GM21367 (cell line): ENCODE measurements at regions not wholly inside any gene's neighbourhood (a gene's known extent, or its start where the extent isn't known, plus 50 kb on each side); places are given as distances from the start of the nearest gene placed in this dataset.

Experiments used
- ATAC-seq: cut with Tn5 transposase; IDR thresholded peaks from one replicate; pipeline ENCODE4 v1.9.1; 2021; ENCODE audit not compliant: unreplicated experiment

DNA sequence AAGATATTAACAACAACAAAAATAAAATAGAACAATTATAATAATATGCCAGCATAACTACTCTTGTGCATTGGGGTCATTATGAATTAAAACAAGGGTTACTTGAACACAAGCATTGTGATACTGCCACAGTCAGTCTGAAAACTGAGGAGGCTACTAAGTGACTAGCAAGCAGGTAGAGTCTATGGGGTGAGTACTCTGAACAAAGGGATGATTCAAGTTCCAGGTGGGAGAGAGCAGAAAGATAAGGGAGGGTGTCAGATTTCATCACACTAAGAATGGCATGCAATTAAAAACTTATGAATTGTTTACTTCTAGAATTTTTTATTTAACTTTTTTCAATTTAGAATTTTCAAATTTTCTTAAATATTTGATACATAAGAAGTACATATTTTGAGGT, 754.4 kb upstream of the GOLIM4 start:
- ATAC-seq, result no peak

DNA sequence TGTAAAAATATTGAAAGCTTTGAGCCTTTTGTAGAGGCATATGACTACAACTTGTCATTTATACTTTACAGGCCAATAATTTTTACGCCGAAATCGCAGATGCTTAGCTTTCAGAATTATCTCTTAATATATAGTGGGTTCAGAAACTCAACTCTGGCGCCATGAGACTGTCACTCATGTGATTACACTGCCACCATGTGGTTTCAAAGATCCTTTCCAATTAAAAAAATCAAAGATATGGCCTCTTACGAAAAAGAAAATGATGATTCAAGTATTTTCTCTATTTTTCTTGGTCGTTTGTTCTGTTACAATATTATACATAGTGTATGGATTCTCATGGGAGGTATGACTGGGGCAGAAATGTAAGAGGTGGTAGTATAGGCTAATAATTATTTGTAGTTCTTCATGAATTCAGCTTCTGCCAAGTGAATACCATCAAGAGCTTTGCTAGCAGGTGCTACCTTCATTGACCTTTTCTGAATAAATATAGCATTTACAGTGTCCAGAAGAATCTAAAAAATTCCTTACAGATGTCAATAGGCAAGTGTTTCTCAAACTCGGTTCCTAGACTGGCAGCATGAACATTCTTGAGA, 751.7 kb upstream of the GOLIM4 start:
- ATAC-seq, result peak; percentile 65

DNA sequence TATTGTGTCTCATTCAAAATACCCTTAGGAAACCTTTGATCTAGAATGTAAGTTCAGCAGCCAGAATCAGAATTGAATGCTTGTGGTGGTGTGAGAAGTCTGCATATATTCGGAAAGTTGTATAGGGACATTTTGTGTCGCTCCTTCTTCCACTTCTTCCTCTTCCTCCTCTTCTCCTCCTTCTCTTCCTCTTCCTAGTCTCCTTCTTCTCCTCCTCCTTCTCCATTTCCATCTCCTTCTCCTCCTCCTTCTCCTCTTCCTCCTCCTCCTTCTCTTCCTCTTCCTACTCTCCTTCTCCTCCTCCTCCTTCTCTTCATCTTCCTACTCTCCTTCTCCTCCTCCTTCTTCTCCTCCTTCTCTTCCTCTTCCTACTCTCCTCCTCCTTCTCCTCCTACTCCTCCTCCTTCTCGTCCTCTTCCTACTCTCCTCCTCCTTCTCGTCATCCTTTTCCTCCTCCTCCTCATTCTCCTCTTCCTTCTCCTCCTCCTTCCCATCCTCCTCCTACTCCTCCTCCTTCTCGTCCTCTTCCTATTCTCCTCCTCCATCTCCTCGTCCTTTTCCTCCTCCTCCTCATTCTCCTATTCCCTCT, 749.3 kb upstream of the GOLIM4 start:
- no peak for ATAC-seq

DNA sequence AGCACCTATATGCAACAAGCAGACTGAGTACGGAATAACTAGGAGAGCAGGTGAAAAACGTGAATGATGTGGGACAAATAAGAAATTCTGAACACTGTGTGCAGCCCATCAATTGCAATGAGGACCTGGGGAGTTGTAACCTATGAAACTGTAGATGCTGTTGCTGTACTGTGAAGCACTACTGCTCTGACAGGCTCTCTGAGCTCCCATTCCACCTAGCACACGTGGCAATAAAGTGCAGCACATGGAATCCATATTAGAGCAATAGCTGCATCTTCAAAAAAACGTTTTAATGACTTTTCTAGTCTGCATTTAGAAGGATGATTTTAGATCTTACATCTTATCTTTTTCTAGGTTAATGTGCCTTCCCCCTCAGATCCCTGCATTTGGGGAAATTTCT, 748.7 kb upstream of the GOLIM4 start:
- ATAC-seq, result no peak

DNA sequence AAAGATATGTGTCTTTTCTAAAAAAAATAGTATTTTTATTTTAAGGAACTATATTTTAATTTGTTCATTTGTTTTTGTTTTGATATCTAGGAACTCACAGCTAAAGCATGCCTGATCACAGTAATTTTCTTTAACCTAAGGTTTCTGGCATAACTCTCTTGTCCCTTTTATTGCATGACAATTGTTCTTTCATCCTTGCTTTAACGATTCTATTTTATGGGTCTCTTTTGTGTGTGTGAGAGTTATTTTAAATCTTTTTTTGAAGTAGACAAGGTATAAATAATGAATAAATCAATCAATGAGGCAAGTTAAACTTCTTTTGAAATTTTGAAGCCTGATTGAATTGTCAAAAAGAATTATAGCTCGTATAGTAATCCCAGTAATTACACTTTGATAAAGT, 747.8 kb upstream of the GOLIM4 start:
- no peak for ATAC-seq

DNA sequence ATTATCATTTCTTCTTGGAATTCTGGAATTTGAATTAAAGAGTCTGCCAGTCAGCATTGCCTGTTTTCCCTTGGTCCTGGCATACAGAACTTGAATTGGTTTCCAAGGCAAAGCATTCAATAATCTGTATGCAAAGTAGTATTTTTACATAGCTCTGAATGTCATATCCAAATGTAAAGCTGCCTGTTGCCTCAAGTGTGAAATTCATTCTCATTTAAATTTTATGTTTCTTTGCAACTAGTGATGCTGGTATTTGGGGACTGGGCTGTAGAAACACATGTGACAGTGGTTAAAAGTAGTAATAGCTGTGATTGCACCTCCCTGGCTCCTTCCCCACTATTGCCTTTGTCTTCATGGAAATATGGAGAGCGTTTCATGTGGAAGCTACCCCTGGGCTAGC, 743.9 kb upstream of the GOLIM4 start:
- ATAC-seq, result no peak

DNA sequence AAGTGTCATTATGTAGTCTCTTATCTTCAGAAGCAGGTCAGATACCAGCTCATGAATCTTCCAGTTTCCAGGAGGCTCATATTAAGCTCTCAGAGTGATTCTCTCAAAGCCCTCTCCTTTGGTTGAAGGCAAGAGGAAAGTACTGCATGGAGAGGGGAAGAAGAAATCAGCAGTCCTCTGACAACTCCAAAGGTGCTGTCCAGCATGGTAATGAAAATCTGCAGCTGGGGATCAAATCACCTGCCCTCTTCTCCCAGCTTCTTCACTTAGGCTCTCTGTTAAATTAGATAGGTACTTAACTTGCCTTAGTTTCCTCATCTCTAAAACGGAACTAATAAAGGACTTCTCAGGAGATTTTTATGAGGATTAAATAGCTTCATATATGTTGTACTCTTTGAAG, 738.8 kb upstream of the GOLIM4 start:
- no peak for ATAC-seq

DNA sequence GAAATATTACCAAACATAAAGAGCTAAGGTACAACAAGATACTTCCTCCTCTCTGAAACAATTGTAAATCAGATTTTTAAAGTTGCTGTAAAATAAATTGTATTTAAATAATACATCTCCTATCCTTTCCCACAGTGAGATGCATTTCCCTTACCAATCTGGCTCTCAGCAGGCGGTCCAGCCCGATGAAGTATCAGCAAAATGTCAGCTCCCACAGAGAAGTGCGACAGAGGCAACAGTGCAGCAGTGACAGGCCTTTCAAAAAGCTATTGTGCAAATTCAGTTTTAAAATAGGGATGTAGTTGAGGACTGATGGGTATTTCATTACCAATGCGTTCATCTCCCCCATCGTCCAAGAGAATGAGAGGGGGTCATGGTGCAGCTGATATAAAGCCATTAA, 733.2 kb upstream of the GOLIM4 start:
- no peak for ATAC-seq

DNA sequence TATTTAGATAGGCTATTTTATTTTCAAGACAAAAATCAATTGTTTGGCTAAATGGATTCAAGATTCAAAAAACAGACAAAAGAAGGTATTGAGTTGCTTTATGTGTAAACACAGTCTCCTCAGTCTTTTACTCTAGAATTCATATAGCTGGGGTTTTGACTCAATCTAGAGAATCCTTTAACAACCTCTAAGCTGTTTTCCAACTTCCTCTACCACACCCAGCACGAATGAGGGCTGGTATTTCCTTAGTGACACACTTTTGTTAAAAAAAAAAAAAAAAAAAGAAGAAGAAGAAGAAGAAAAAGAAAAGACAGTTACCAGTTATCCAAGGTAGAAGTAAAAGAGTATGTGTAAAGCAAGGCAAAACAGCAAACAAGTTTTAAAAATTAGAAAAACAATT, 732.8 kb upstream of the GOLIM4 start:
- no peak for ATAC-seq

DNA sequence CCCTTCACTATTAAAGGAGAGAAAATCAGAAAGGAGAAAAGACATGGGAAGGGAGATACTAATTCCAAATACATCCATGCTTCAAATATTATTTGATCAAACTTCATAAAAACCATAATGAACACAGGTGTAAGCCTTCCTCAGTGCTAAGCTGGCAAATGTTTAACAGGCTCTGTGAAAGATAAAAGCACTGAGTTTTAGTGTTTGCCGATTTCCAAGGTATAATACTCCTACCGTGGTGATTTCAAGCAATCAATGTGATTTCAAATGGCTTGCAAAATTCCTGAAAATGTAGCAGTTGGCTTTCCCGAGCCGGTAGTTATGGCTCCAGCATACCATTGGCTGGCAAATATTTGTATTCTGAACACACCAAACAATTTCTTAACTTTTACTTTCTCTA, 732.3 kb upstream of the GOLIM4 start:
- no peak for ATAC-seq

DNA sequence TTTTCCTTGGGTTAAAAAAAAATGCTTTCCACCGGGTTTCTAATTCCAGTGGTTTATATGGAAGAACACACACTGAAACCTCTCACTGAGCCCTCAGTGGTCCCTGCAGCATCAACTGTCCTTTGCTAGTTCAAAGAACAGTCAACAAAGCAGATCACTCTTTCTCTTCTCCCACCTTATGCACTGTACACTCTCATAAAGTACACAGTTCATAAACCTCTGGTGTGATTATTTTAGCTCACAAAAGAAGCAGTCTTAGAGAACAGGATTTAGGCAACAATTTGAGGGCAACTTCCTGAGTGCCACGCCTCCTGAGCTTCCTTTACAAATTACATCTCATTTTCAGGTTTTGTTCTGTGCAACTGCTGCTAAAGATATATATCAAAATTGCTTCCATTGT, 728.4 kb upstream of the GOLIM4 start:
- no peak for ATAC-seq

DNA sequence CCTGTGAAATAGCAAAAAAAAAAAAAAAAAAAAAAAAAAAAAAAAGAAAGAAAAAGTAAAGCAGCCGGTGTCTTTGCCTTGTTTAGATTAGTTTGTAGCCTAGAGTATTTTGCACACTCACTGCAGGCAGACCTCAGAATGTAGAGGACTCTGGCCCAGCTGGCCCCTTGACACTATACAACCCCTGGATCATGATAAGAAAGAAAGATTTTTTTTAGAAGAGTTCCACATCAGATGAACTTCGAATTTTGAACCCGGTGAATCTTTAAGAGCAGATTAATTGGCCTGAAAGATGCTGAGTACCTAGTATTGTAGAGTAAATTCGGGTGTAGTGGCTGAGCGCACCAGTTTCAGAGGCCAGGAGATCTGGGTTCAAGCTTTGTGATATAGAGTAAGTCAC, 727.7 kb upstream of the GOLIM4 start:
- no peak for ATAC-seq

DNA sequence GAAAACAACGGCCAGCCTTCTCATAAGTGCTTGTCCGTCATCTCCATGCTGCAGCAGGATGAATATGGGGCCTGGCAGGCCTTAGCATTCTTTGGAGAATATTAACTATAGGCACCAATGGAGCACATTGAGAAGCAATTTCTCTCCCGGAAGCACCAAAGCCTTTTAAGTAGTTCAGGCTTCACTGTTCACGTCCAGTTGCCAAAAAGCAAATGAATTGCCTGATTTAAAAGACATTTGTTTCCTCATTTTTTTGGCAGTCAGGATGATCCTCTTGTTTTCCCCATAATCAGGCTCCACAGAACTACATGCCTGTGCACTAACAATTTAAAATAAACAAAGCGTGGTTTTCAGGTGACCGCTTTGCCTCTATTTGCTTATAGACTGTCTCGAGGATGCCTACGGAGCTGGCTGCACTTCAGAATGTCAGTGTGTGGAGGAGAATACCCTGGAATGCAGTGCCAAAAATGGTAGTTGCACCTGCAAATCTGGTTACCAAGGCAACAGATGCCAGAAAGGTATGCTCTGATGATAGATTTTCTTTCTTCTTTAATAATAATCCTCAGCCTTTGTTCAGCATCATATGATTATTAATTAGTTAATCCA, 725.2 kb upstream of the GOLIM4 start:
- no peak for ATAC-seq

DNA sequence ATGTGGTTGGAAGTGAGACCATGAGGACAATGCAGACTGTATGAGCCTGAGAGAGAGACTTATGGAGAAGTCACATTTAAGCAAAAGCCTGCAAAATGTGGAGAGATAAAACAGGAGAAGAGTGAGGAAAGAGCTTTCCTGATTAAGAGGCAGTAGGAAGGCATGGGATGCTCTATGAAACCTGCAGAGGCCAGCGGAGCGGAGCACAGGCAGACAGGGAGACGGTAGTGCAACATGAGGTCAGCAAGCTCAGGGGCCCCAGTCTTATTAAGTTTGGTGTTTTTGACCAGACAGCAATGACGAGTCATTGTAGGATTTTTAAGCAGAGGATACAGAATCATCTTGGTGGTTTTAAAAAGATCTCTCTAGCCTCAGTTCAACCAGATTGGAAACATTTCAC, 721.5 kb upstream of the GOLIM4 start:
- ATAC-seq, result no peak

DNA sequence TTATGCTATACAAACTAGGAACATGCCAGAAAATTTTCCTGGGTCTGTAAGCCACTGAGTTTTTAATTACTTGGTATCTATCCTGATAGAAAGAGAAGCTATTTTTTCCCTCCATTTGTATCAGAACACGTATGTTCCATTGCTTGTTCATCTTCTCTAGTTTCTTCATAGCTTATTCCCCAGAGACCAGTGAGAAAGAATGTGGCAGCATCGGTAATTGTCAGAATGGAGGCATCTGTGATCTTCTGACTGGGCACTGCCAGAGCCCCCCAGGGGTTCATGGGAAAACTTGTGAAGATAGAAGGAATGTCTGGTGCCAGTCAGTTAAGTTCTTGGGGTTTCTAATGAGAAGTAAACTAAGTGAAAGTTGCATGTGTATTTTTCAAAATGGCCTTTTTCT, 720.2 kb upstream of the GOLIM4 start:
- ATAC-seq, result no peak

DNA sequence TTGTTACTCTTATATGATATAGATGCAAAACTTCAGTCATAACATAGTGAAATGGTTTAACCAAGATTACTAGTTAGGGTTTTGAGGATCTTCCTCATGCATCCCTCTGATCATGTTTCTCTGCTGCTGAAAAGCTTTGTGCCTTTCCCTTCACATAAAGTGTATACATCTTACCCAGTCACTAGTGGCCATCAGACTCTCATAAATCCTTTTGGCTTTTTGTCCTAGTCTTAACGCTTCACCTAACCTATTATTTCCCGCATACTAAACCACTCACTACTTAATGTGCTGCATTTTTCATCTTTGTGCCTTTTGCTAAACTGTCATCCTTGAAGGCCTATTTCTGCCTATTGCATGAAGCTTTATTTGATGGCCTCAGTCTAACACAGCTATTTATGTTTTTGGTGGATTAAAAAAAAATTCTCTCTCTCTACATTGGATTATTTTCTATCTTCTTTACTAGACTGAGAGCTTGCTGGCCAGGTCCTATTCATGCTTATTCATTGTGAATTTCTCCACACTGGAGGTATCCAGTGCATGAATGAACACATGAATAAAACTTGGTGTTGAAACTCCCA, 717.6 kb upstream of the GOLIM4 start:
- no peak for ATAC-seq

DNA sequence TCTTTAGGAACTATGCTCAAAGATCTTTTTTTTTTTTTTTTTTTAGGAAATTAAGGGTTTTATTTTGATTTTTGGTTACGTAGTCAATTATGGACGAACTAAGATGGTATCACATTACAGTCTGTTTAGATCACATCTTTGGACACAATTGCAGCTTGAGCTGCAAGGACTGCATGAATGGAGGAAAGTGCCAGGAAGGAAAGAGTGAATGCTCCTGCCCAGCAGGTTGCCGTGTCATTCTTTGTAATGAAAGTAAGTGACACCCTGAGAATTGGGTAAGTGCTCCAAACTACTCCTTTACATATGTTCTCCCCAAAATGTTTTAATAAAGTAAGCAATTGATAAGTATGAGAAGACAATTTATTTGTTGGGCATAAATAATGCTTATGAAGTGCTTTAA, 716.5 kb upstream of the GOLIM4 start:
- ATAC-seq, result no peak

DNA sequence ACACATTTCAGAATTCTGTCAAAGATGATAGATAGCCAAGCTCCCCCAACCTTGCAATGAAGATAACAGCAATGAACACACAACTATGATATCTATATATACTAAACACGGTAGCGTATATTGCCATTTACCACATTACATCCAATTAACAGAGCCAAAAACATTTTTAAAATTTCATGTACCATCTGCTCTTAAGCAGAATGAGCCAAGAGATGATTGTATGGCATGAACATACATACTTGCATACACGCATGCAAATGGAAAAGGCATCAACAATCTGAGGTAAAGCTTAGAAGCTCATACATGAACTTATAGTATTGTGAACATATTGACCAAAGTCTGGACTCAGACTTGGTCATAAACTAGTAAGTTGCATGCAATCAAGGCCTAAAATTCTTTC, 712.9 kb upstream of the GOLIM4 start:
- ATAC-seq, result no peak

DNA sequence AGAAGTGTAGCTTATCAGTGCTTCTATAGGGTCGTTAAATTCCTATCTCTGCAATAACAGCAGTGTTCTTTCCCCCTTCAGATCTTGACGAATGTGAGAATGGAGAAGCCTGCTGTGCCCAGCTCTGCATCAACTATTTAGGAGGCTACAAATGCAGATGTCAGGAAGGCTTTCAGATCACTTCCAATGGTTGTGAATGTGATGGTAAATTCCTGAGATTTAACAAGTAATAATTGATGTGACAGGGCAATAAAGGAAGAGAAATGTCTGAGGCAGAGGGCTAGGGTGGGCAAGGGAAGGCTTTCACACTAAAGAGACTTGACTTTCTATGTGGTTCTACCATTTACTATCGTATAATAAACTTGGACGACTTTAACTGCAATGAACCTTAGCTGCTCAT, 711.7 kb upstream of the GOLIM4 start:
- no peak for ATAC-seq

DNA sequence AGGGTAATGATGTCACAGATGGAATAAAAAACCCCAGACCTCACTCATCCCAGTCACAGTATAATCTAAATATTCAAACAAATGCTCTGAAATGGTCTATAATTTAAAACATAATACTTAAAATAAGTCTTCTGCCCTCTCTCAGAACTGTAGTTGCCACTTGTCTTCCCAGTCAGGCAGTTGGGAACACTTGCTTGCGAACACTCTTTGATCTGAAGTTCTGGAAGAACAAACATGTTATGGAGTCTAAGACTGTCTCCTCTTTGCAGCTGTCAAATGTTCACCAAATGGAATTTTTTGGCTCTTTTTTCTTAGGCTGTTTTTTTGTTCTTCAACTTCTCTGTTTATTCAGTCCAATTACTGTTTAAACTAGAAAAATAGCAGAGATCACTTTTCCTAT, 711.1 kb upstream of the GOLIM4 start:
- ATAC-seq, result no peak

DNA sequence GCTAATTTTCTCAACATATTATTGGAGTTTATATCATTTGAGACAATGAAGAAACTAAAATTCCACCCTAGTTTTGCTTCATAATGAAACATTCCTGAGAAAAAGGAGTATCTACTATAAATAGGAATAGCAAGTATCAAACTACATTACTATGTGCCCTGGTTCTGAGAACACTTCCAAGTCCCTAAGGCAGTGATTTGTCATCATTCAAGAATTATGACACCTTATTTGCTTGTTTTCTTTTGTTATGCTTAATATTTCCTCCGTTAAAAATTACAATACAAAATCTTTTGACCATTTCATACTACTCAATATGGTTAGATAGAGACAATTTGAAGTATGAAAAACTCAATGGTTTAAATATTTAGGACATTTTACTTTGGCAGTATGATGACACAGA, 707.8 kb upstream of the GOLIM4 start:
- ATAC-seq, result no peak

DNA sequence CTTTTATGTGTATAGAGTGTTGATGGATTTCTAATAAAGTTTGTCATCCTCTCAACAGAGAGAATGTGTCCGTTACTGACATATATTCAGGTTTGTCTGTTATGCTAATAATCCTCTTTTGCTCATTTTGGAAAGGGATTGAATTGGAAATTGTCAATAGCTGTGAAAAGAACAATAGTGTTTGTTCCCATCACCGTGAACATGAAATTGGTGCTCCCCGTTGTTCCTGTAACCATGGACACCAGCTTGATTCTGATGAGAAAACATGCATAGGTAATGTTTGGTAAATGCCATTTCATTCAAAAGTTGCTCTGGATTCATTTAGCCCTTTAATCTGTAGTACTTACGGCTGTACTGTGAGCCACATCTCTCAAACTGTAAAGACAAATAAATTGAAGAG, 707.0 kb upstream of the GOLIM4 start:
- ATAC-seq, result no peak

DNA sequence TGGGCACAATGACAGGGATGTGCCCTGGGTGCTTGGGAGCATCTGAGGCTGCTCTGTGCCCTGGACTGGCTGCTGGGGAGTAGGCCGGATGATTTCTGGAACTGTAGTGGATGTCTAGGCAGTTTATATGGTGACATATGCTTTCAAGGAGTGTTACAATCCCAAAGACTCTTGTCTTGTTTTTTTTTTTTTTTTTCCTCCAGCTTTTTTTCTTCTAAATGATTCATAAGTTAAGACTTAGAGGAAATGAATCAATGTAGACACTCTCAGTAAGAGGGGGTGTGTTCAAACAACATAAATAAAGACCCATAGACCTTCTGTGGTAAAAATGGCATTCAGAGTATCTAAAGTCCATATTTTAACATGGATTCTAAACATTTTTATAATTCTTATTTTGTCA, 706.1 kb upstream of the GOLIM4 start:
- ATAC-seq, result no peak
